SK-N-SH (cell line): ENCODE measurements at regions not wholly inside any gene's neighbourhood (a gene's known extent, or its start where the extent isn't known, plus 50 kb on each side); places are given as distances from the start of the nearest gene placed in this dataset.

Experiments
- CTCF ChIA-PET: fragments of 300-600, 350-600 bp; formaldehyde crosslinking; extraction: SDS; loops from one replicate; lab custom pipeline; 2021; lab: Yijun Ruan, JAX
- POLR2A ChIA-PET: fragments of 350-600 bp; sonication (Branson Sonifier 250); formaldehyde crosslinking; extraction: SDS; loops from one replicate; lab custom pipeline; 2020; ENCODE audit warnings: antibody characterized with exemption, inconsistent platforms; lab: Yijun Ruan, JAX
- DNase-seq: peaks from one replicate; pipeline ENCODE4 v3.0.0; 2012
- H2AFZ ChIP-seq: fragments of 200-600 bp; sonication (generic); 2 replicates; pipeline ENCODE4 v1.8.1; 2016; ENCODE audit warnings: antibody characterized with exemption, mild to moderate bottlenecking, low read depth
- H3F3A ChIP-seq: fragments of 200-600 bp; sonication (generic); replicated peaks from 2 replicates; pipeline ENCODE3; 2016; ENCODE audit warnings: antibody characterized with exemption, mild to moderate bottlenecking; ENCODE audit not compliant: insufficient read depth
- H3K27ac ChIP-seq, 2 experiments: fragments of 200-500 bp in 1 of 2; fragments of 200-600 bp in 1 of 2; sonication (Bioruptor generic) in 1 of 2; sonication (generic), shearing (Covaris generic) in 1 of 2; 2 replicates each; pipeline versions ENCODE4 v1.5.1 to v1.6.1; 2014 to 2016; ENCODE audit warnings: low read depth in 2 of 2, inconsistent platforms in 1 of 2, low read length in 1 of 2, mild to moderate bottlenecking in 1 of 2, mixed read lengths in 1 of 2
- H3K27me3 ChIP-seq: fragments of 200-600 bp; sonication (generic), shearing (Covaris generic); 2 replicates; pipeline ENCODE4 v1.6.1; 2016; ENCODE audit warnings: mixed run types; ENCODE audit not compliant: insufficient read depth
- H3K36me3 ChIP-seq, 2 experiments: fragments of 200-500 bp in 1 of 2; fragments of 200-600 bp in 1 of 2; sonication (Bioruptor generic) in 1 of 2; sonication (generic) in 1 of 2; replicated peaks in 1 of 2; 2 replicates each; pipeline versions ENCODE3 to v1.5.1; 2014 to 2016; ENCODE audit warnings: low read length in 1 of 2, mild to moderate bottlenecking in 1 of 2; ENCODE audit not compliant: insufficient read depth in 2 of 2, control insufficient read depth in 1 of 2
- H3K4me1 ChIP-seq, 2 experiments: fragments of 200-500 bp in 1 of 2; fragments of 200-600 bp in 1 of 2; sonication (Bioruptor generic) in 1 of 2; sonication (generic), shearing (Covaris generic) in 1 of 2; 2 replicates each; pipeline versions ENCODE4 v1.5.1 to v1.6.1; 2014 to 2016; ENCODE audit warnings: low read depth in 1 of 2, low read length in 1 of 2, mixed run types in 1 of 2; ENCODE audit not compliant: insufficient read depth in 2 of 2, control insufficient read depth in 1 of 2
- H3K4me2 ChIP-seq: fragments of 200-600 bp; sonication (generic), shearing (Covaris generic); 2 replicates; pipeline ENCODE4 v1.6.1; 2017; ENCODE audit warnings: mixed run types
- H3K4me3 ChIP-seq, 2 experiments: fragments of 200-500 bp in 1 of 2; fragments of 200-600 bp in 1 of 2; sonication (Bioruptor generic) in 1 of 2; sonication (generic), shearing (Covaris generic) in 1 of 2; 2 replicates each; pipeline versions ENCODE4 v1.5.1 to v1.8.1; 2014 to 2016; ENCODE audit warnings: low read depth in 2 of 2, inconsistent platforms in 1 of 2, low read length in 1 of 2, mild to moderate bottlenecking in 1 of 2, mixed read lengths in 1 of 2, moderate library complexity in 1 of 2
- H3K79me2 ChIP-seq: fragments of 200-600 bp; sonication (generic); 2 replicates; pipeline ENCODE4 v1.8.1; 2017; ENCODE audit warnings: mild to moderate bottlenecking; ENCODE audit not compliant: insufficient read depth
- H3K9ac ChIP-seq: fragments of 200-600 bp; sonication (generic); 2 replicates; pipeline ENCODE4 v1.6.1; 2017; ENCODE audit warnings: mixed run types
- H3K9me2 ChIP-seq: fragments of 200-600 bp; sonication (generic); 2 replicates; pipeline ENCODE4 v1.6.1; 2017; ENCODE audit warnings: mixed run types
- H3K9me3 ChIP-seq: fragments of 200-600 bp; sonication (generic); 2 replicates; pipeline ENCODE4 v1.6.1; 2017; ENCODE audit warnings: mixed run types, mild to moderate bottlenecking, moderate library complexity
- H4K20me1 ChIP-seq: fragments of 200-600 bp; sonication (generic); 2 replicates; pipeline ENCODE4 v1.6.1; 2017; ENCODE audit warnings: mild to moderate bottlenecking, mixed run types; ENCODE audit not compliant: insufficient read depth
- CHD2 ChIP-seq: fragments of 150-350 bp; IDR thresholded peaks from 2 replicates; pipeline ENCODE4 v1.6.1; 2018; ENCODE audit warnings: low read length; ENCODE audit not compliant: partially characterized antibody
- CTCF ChIP-seq: fragments of 200-600 bp; sonication (generic); IDR thresholded peaks from 2 replicates; pipeline ENCODE4 v1.6.1; 2017; ENCODE audit warnings: antibody characterized with exemption, mild to moderate bottlenecking, moderate library complexity
- EP300 ChIP-seq, 2 experiments: IDR thresholded peaks; 2 replicates each; pipeline versions ENCODE4 v1.4.0 to v1.6.1; 2012; ENCODE audit warnings: borderline replicate concordance in 1 of 2, low read depth in 1 of 2, low read length in 1 of 2
- EZH2phosphoT487 ChIP-seq: fragments of 200-600 bp; sonication (generic); IDR thresholded peaks from 2 replicates; pipeline ENCODE4 v1.6.1; 2017; ENCODE audit warnings: low read depth, mixed run types, mild to moderate bottlenecking, antibody characterized with exemption, moderate library complexity, borderline replicate concordance
- FOXJ3 ChIP-seq: sonication (generic); formaldehyde crosslinking; IDR thresholded peaks from 2 replicates; pipeline ENCODE4 v1.5.1; 2020; ENCODE audit warnings: mild to moderate bottlenecking, missing genetic modification reagents
- FOXM1 ChIP-seq: IDR thresholded peaks from 2 replicates; pipeline ENCODE4 v1.4.0; 2012; ENCODE audit warnings: low read depth, mild to moderate bottlenecking
- GABPA ChIP-seq: IDR thresholded peaks from 2 replicates; pipeline ENCODE4 v1.4.0; 2012; ENCODE audit warnings: low read depth, mild to moderate bottlenecking
- GATA2 ChIP-seq: sonication (generic); formaldehyde crosslinking; IDR thresholded peaks from 2 replicates; pipeline ENCODE4 v1.5.0; 2020; ENCODE audit warnings: mild to moderate bottlenecking, missing genetic modification reagents
- IRF3 ChIP-seq: fragments of 150-350 bp; IDR thresholded peaks from 2 replicates; pipeline ENCODE4 v1.6.1; 2016; ENCODE audit warnings: mild to moderate bottlenecking, low read depth, low read length
- JUND ChIP-seq: IDR thresholded peaks from 2 replicates; pipeline ENCODE4 v1.4.0; 2012
- MEF2A ChIP-seq: IDR thresholded peaks from 2 replicates; pipeline ENCODE4 v1.4.0; 2012; ENCODE audit warnings: low read depth, borderline replicate concordance
- NFIC ChIP-seq: IDR thresholded peaks from 2 replicates; pipeline ENCODE4 v1.4.0; 2012; ENCODE audit warnings: borderline replicate concordance
- NRF1 ChIP-seq: IDR thresholded peaks from 2 replicates; pipeline ENCODE4 v1.6.1; 2012; ENCODE audit warnings: low read depth, mild to moderate bottlenecking, low read length
- RAD21 ChIP-seq: IDR thresholded peaks from 2 replicates; pipeline ENCODE4 v1.6.1; 2012; ENCODE audit warnings: mild to moderate bottlenecking, low read length
- RCOR1 ChIP-seq: fragments of 150-350 bp; IDR thresholded peaks from 2 replicates; pipeline ENCODE4 v1.6.1; 2017; ENCODE audit warnings: antibody characterized with exemption, low read length
- RFX5 ChIP-seq: IDR thresholded peaks from 2 replicates; pipeline ENCODE4 v1.6.1; 2012; ENCODE audit warnings: mild to moderate bottlenecking, improper control_type of control experiment, low read length
- RXRA ChIP-seq: IDR thresholded peaks from 2 replicates; pipeline ENCODE4 v1.4.0; 2012; ENCODE audit warnings: low read depth, mild to moderate bottlenecking, borderline replicate concordance
- TAF1 ChIP-seq: IDR thresholded peaks from 2 replicates; pipeline ENCODE4 v1.6.1; 2012; ENCODE audit warnings: low read depth, mild to moderate bottlenecking, low read length, moderate library complexity, borderline replicate concordance
- USF1 ChIP-seq: IDR thresholded peaks from 2 replicates; pipeline ENCODE4 v1.4.0; 2012; ENCODE audit warnings: low read depth, borderline replicate concordance
- ZBTB33 ChIP-seq: IDR thresholded peaks from 2 replicates; pipeline ENCODE4 v1.4.0; 2012; ENCODE audit warnings: low read depth, borderline replicate concordance
- WGBS: methylation state at CpG from one replicate; pipeline ENCODE4 v1.1.6; 2017; ENCODE audit warnings: low lambda C conversion rate; 5-methylcytosine and 5-hydroxymethylcytosine counted together

- H4K20me1 ChIP-seq: no peaks in the 10 kb centered on the region
- H3F3A ChIP-seq: peaks cover 48% of the 10 kb centered on the region
- no peaks in the 10 kb centered on the region for H3K36me3 ChIP-seq
- no peaks in the 10 kb centered on the region for H3K9me3 ChIP-seq
- no peak for DNase-seq
- no peak overlapping the region; a peak in 1 of 4 replicates for H3K27ac ChIP-seq
- peaks cover 22 to 54% of the 10 kb centered on the region in 2 experiments for H3K4me1 ChIP-seq
- no peaks in the 10 kb centered on the region for H3K27me3 ChIP-seq
- no peak overlapping the region for H3K4me3 ChIP-seq
- no peaks in the 10 kb centered on the region for H3K79me2 ChIP-seq
- H3K9ac ChIP-seq: no peak overlapping the region
- POLR2A ChIA-PET: interaction anchor here (1.6 kb wide), 1 partner anchor 73 kb away, joined by 4 read pairs; no protein-coding TSS in a partner anchor
- no peak for TF ChIP-seq ZBTB33
- TF ChIP-seq IRF3: no peak
- TF ChIP-seq RFX5: no peak
- TF ChIP-seq NFIC: no peak
- no peak for TF ChIP-seq GABPA
- no peak for TF ChIP-seq JUND
- no peak for TF ChIP-seq GATA2 (CRISPR knock-in tag)
- no peak for TF ChIP-seq MEF2A
- no peak for TF ChIP-seq FOXM1
- TF ChIP-seq RXRA: no peak
- TF ChIP-seq EP300 (IDR thresholded peaks at IDR 0.05; ENCODE audit: borderline replicate concordance in 1 of 2, low read depth in 1 of 2, low read length in 1 of 2): no peak
- no peak for TF ChIP-seq EZH2phosphoT487
- TF ChIP-seq TAF1: no peak
- no peak for TF ChIP-seq CTCF
- no peak for TF ChIP-seq NRF1
- no peak for TF ChIP-seq RCOR1
- TF ChIP-seq CHD2: no peak
- TF ChIP-seq USF1: no peak
- no peak for TF ChIP-seq RAD21
- no peak for TF ChIP-seq FOXJ3 (CRISPR knock-in tag)
- TF ChIP-seq, all 33 proteins: peak for 0
- WGBS: 88% methylated on average over 6 of the region's 6 CpGs
- CTCF ChIA-PET: interaction anchor here (0.6 to 3.6 kb wide), 2 partner anchors 16 to 435 kb away, joined by 3 to 14 read pairs; no protein-coding TSS in a partner anchor
- no peaks in the 10 kb centered on the region for H3K9me2 ChIP-seq
- no peak overlapping the region for H2AFZ ChIP-seq
- H3K4me2 ChIP-seq: no peak overlapping the region
These were observed 182.6 kb downstream of the REEP3 start for GRCh38 chr10:63703740-63704345.
